H1 (cell line): ENCODE measurements at regions not wholly inside any gene's neighbourhood (a gene's known extent, or its start where the extent isn't known, plus 50 kb on each side); places are given as distances from the start of the nearest gene placed in this dataset.

Experiments
- CTCF ChIA-PET: fragments of 300-600 bp; sonication (Branson Sonifier 250); formaldehyde crosslinking; loops from one replicate; lab custom pipeline; 2021; ENCODE audit not compliant: partially characterized antibody; lab: Charles Lee
- POLR2A ChIA-PET: fragments of 300-600 bp; sonication (Branson Sonifier 250); formaldehyde crosslinking; loops from one replicate; lab custom pipeline; 2021; ENCODE audit warnings: inconsistent platforms; ENCODE audit not compliant: partially characterized antibody; lab: Charles Lee
- DNase-seq, 2 experiments: peaks; one replicate each; pipeline versions ENCODE4 v3.0.0 to v3.0.0-alpha.2; 2010 to 2022; ENCODE audit warnings: low spot score in 2 of 2, low read depth in 1 of 2, mixed read lengths in 1 of 2
- FAIRE-seq: peaks from 2 replicates; lab custom pipeline; 2011; peaks lifted over from hg19 to GRCh38; lab: Jason Lieb, UNC
- H2AFZ ChIP-seq: 2 replicates; pipeline ENCODE4 v1.8.1; 2012; ENCODE audit warnings: low read length, inconsistent platforms
- H2AK5ac ChIP-seq: 2 replicates; pipeline ENCODE4 v1.6.1; 2013; ENCODE audit warnings: low read depth, low read length
- H2BK120ac ChIP-seq: replicated peaks from 2 replicates; pipeline ENCODE3; 2013; ENCODE audit warnings: low read depth, low read length, inconsistent platforms
- H2BK12ac ChIP-seq: 2 replicates; pipeline ENCODE4 v1.6.1; 2013; ENCODE audit warnings: low read depth, low read length
- H2BK15ac ChIP-seq: 2 replicates; pipeline ENCODE4 v1.6.1; 2013; ENCODE audit warnings: low read length
- H2BK20ac ChIP-seq: 2 replicates; pipeline ENCODE4 v1.6.1; 2013; ENCODE audit warnings: low read length
- H2BK5ac ChIP-seq: 2 replicates; pipeline ENCODE4 v1.6.1; 2013; ENCODE audit warnings: low read depth, low read length
- H3K14ac ChIP-seq: 2 replicates; pipeline ENCODE4 v1.6.1; 2013; ENCODE audit warnings: inconsistent platforms; ENCODE audit not compliant: insufficient read length
- H3K18ac ChIP-seq: 2 replicates; pipeline ENCODE4 v1.6.1; 2013; ENCODE audit warnings: low read length; ENCODE audit errors: extremely low read depth
- H3K23ac ChIP-seq: 2 replicates; pipeline ENCODE4 v1.6.1; 2013; ENCODE audit warnings: inconsistent platforms; ENCODE audit not compliant: insufficient read length
- H3K23me2 ChIP-seq: 2 replicates; pipeline ENCODE4 v1.6.1; 2013; ENCODE audit warnings: low read depth, low read length
- H3K27ac ChIP-seq: 2 replicates; pipeline ENCODE4 v1.6.1; 2011; ENCODE audit warnings: low read depth, low read length, inconsistent platforms
- H3K27me3 ChIP-seq, 4 experiments: replicated peaks in 1 of 4; 1 replicate in 1 of 4; 2 replicates in 3 of 4; pipeline versions ENCODE4 v1.6.1 to v1.8.1; 2011 to 2013; ENCODE audit warnings: low read length in 3 of 4, mild to moderate bottlenecking in 3 of 4, inconsistent platforms in 2 of 4, mixed read lengths in 2 of 4, moderate library complexity in 1 of 4; ENCODE audit not compliant: control insufficient read depth in 3 of 4, insufficient read depth in 3 of 4; ENCODE audit errors: extremely low read depth in 1 of 4
- H3K36me3 ChIP-seq, 4 experiments: 2 replicates each; pipeline versions ENCODE4 v1.6.1 to v1.8.1; 2011 to 2013; ENCODE audit warnings: mild to moderate bottlenecking in 4 of 4, low read length in 3 of 4, moderate library complexity in 2 of 4, control low read depth in 1 of 4, inconsistent platforms in 1 of 4; ENCODE audit not compliant: insufficient read depth in 4 of 4, control insufficient read depth in 2 of 4
- H3K4ac ChIP-seq: replicated peaks from 2 replicates; pipeline ENCODE3; 2013; ENCODE audit warnings: low read length, low read depth, mixed read lengths, inconsistent platforms; ENCODE audit not compliant: insufficient read length
- H3K4me1 ChIP-seq, 4 experiments: replicated peaks in 1 of 4; 1 replicate in 1 of 4; 2 replicates in 3 of 4; pipeline versions ENCODE4 v1.6.1 to v1.8.1; 2011 to 2013; ENCODE audit warnings: low read length in 3 of 4, inconsistent platforms in 2 of 4, mixed read lengths in 1 of 4; ENCODE audit not compliant: insufficient read depth in 4 of 4, control insufficient read depth in 3 of 4
- H3K4me2 ChIP-seq, 2 experiments: 2 replicates each; pipeline versions ENCODE4 v1.6.1 to v1.8.1; 2011 to 2013; ENCODE audit warnings: low read depth in 2 of 2, low read length in 2 of 2, control low read depth in 1 of 2, inconsistent platforms in 1 of 2, mild to moderate bottlenecking in 1 of 2; ENCODE audit not compliant: insufficient read depth in 1 of 2
- H3K4me3 ChIP-seq, 4 experiments: fragments of 200-600, 300-600 bp in 1 of 4; sonication (generic), shearing (Covaris generic), sonication (Bioruptor Twin) in 1 of 4; 2 replicates each; pipeline versions ENCODE4 v1.5.1 to v1.8.1; 2011 to 2016; ENCODE audit warnings: low read length in 4 of 4, low read depth in 3 of 4, control low read depth in 2 of 4, inconsistent platforms in 2 of 4, mild to moderate bottlenecking in 2 of 4, mixed read lengths in 1 of 4, moderate library complexity in 1 of 4; ENCODE audit not compliant: insufficient read depth in 2 of 4; ENCODE audit errors: extremely low read depth in 1 of 4
- H3K56ac ChIP-seq: replicated peaks from 2 replicates; pipeline ENCODE3; 2013; ENCODE audit warnings: low read depth, mild to moderate bottlenecking, mixed read lengths, low read length, inconsistent platforms; ENCODE audit not compliant: insufficient read length
- H3K79me1 ChIP-seq: 2 replicates; pipeline ENCODE4 v1.6.1; 2013; ENCODE audit warnings: low read depth, low read length, control low read depth
- H3K79me2 ChIP-seq, 2 experiments: 2 replicates each; pipeline versions ENCODE4 v1.6.1 to v1.8.1; 2012 to 2013; ENCODE audit warnings: low read length in 2 of 2, mild to moderate bottlenecking in 2 of 2, inconsistent platforms in 1 of 2; ENCODE audit not compliant: insufficient read depth in 2 of 2, control insufficient read depth in 1 of 2
- H3K9ac ChIP-seq, 4 experiments: replicated peaks in 1 of 4; 1 replicate in 1 of 4; 2 replicates in 3 of 4; pipeline versions ENCODE4 v1.6.1 to v1.8.1; 2011 to 2013; ENCODE audit warnings: low read depth in 3 of 4, low read length in 3 of 4, control low read depth in 2 of 4, mild to moderate bottlenecking in 2 of 4, moderate library complexity in 2 of 4, inconsistent platforms in 1 of 4; ENCODE audit errors: extremely low read depth in 1 of 4
- H3K9me3 ChIP-seq, 2 experiments: 2 replicates each; pipeline versions ENCODE4 v1.6.1 to v1.8.1; 2012 to 2013; ENCODE audit warnings: mild to moderate bottlenecking in 2 of 2, moderate library complexity in 2 of 2, control low read depth in 1 of 2, inconsistent platforms in 1 of 2, low read depth in 1 of 2, low read length in 1 of 2, mixed read lengths in 1 of 2; ENCODE audit not compliant: insufficient read depth in 2 of 2
- H4K20me1 ChIP-seq, 2 experiments: replicated peaks in 1 of 2; 2 replicates each; pipeline versions ENCODE3 to v1.8.1; 2011 to 2013; ENCODE audit warnings: inconsistent platforms in 2 of 2, low read length in 2 of 2, mild to moderate bottlenecking in 1 of 2; ENCODE audit not compliant: insufficient read depth in 2 of 2, control insufficient read depth in 1 of 2
- H4K5ac ChIP-seq: 2 replicates; pipeline ENCODE4 v1.6.1; 2013; ENCODE audit warnings: low read length, low read depth, mixed read lengths, inconsistent platforms; ENCODE audit not compliant: insufficient read length
- H4K8ac ChIP-seq: 2 replicates; pipeline ENCODE4 v1.8.0; 2013; ENCODE audit warnings: mild to moderate bottlenecking, moderate library complexity, low read length, inconsistent platforms; ENCODE audit not compliant: insufficient read depth; ENCODE audit errors: extremely low read depth
- H4K91ac ChIP-seq: replicated peaks from 2 replicates; pipeline ENCODE3; 2013; ENCODE audit warnings: low read length, mixed read lengths, inconsistent platforms; ENCODE audit not compliant: insufficient read length
- CHD7 ChIP-seq: fragments of 300-600 bp; sonication (generic); IDR thresholded peaks from 2 replicates; pipeline ENCODE4 v1.7.1; 2012; ENCODE audit warnings: low read length, moderate library complexity, mild to moderate bottlenecking, inconsistent platforms; ENCODE audit not compliant: insufficient replicate concordance
- WGBS, 2 experiments: shearing (Covaris generic) in 1 of 2; methylation state at CpG; one replicate each; pipeline versions ENCODE4 v1.1.6 to v1.1.7; 2013 to 2015; ENCODE audit warnings: low lambda C conversion rate in 2 of 2, mixed read lengths in 2 of 2, inconsistent platforms in 1 of 2, low coverage in 1 of 2, missing lambda C conversion rate in 1 of 2; ENCODE audit not compliant: insufficient replicate concordance in 2 of 2, insufficient coverage in 1 of 2, insufficient read length in 1 of 2; ENCODE audit errors: extremely low coverage in 1 of 2, missing lambda C conversion rate in 1 of 2; 5-methylcytosine and 5-hydroxymethylcytosine counted together

GRCh38 chr6:126831461-126831860 lies 287.0 kb upstream of the RSPO3 start:
- H2BK20ac ChIP-seq = no peak overlapping the region
- WGBS, 2 experiments = 87% methylated on average over 5 of the region's 5 CpGs; no CpG with 5 or more reads in 1 of the 2 experiments
- CTCF ChIA-PET = no interaction called here
- TF ChIP-seq CHD7 = no peak

More at GRCh38 chr6:126831461-126831860, 287.0 kb upstream of the RSPO3 start:
- Histone ChIP-seq H3K79me1 (no peaks in the 10 kb centered on the region), H3K4me2 (no peak overlapping the region), H3K56ac (no peak overlapping the region), H3K4ac (no peak overlapping the region), H2AFZ (no peak overlapping the region), H3K23me2 (no peaks in the 10 kb centered on the region), H3K79me2 (no peaks in the 10 kb centered on the region), H2AK5ac (no peak overlapping the region), H3K36me3 (no peaks in the 10 kb centered on the region), H3K27me3 (no peaks in the 10 kb centered on the region), H3K4me3 (no peak overlapping the region), H4K20me1 (no peaks in the 10 kb centered on the region), H2BK120ac (no peak overlapping the region), H3K9me3 (no peaks in the 10 kb centered on the region), H4K8ac (no peak overlapping the region), H3K4me1 (no peaks in the 10 kb centered on the region), H3K18ac (no peak overlapping the region), H3K27ac (no peak overlapping the region), H4K91ac (no peak overlapping the region), H3K23ac (no peak overlapping the region), H3K9ac (no peak overlapping the region), H3K14ac (no peak overlapping the region), H4K5ac (no peak overlapping the region), H2BK5ac (no peak overlapping the region), H2BK15ac (no peak overlapping the region), H2BK12ac (no peak overlapping the region)
- POLR2A ChIA-PET = no interaction called here
- DNase-seq (no peak), FAIRE-seq (no peak)
